Fibroblast of the conjunctiva (primary cell): ENCODE measurements at regions not wholly inside any gene's neighbourhood (a gene's known extent, or its start where the extent isn't known, plus 50 kb on each side); places are given as distances from the start of the nearest gene placed in this dataset.

Source experiments
- DNase-seq: peaks from one replicate; pipeline ENCODE4 v3.0.0-alpha.2; 2010; ENCODE audit warnings: low read depth

- no peak for DNase-seq
These were observed 197.8 kb upstream of the SORCS1 start for GRCh38 chr10:107362306-107362705.

DNA sequence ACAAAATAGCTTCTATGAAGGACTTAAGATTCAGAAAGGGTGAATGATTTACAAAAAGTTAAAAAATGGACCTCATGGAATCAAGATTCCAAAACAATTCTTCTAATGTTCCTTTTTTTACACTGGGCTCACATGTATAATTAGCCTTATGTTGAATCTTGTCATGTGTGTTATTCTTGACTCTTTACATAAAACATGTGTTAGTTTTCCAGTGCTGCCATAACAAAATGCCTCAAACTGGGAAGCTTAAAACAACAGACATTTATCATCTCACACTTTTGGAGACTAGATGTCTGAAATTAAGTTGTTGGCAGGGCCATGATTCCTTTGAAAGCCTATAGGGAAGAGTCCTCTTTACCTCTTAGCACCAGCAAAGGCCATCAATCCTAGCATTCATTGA is 192.5 kb upstream of the SORCS1 start:
- no peak for DNase-seq

DNA sequence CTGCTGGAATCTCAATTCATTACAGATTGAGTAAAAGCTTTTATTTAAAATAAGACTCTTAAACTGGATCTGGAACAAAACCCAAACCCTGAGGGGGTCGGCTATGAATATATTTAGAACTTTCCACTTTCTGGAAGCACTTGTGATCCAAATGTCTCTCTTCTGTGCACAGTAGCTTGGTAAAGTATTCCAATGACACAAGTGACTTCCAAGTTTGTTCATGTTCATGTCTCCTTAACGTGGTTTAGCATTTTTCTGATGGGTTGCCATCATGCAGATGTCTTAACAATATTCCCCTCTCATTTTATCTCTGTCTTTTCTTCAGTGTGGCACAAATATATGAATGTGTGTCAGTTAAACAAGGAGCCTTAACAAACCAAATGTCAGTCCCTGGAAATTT is 191.9 kb upstream of the SORCS1 start:
- DNase-seq = no peak

DNA sequence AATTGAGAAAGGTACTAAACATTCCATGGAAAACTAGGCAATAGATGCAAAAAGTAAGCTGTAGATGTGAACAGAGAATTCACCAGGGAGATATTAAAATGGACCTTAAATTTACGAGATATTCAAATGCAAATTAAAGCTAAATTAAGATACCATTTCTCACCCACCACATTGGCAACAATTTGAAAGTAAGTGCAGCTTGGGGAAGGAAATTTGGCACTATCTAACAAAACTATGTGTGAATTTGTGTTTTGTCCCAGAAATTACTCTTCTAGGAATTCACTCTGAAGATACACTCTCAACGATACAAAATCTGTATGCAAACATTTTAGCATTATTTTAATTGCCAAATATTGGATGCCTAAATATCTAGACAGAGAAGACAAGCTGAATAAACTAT is 178.2 kb upstream of the SORCS1 start:
- no peak for DNase-seq

DNA sequence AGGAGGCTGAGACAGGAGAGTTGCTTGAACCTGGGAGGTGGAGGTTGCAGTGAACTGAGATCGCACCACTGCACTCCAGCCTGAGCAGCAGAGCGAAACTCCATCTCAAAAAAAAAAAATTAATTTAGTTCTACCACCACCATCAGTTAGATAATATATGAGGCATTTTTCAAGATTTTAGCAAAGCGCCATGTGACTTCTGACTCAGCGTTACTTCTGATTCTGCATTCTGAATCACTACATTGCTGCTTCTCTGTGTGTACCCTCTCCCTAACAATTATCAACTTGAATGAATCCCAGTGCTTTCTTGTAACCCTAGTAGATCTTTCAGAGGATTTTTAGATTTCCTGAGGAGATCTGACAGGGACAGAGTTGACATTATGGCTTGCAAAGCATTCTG is 176.8 kb upstream of the SORCS1 start:
- DNase-seq = no peak

DNA sequence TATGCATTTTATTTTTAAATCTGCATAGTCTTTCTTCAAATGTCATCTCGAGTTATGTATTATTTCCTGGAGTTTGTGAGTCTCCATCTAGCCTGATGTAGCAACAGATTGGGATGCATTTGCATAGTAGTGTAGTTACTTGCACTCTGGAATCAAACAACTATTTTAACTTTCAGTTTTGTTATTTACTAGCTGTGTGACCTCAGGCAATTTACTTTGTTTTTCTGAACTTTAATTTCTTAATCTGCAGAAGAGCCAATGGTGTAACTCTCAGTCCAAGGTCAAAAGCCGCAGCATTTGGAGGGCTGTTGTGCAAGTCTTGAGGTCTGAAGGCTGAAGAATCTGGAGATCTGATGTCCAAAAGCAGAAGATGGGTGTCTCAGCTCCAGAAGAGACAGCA is 175.8 kb upstream of the SORCS1 start:
- DNase-seq = no peak

DNA sequence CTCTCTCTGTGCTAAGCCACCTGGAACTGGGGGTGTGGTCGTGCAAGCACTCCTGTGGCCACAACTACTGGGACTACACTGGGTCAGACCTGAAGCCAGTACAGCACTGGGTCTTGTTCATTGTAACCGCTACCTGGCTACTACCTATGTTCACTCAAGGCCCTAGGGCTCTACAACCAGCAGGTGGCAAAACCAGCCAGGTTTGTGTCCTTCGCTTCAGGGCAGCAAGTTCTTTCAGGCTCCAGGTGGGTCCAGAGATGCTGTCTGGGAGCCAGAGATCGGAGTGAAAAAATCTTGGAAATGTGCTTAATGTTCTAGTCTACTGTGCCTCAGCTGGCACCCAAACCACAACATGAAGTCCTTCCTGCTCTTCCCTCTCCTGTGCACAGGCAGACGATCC is 171.6 kb upstream of the SORCS1 start:
- DNase-seq = no peak

- no peak for DNase-seq
These were observed 153.1 kb upstream of the SORCS1 start for GRCh38 chr10:107317592-107317991.

- no peak for DNase-seq
These were observed 138.7 kb upstream of the SORCS1 start for GRCh38 chr10:107303203-107303602.

DNA sequence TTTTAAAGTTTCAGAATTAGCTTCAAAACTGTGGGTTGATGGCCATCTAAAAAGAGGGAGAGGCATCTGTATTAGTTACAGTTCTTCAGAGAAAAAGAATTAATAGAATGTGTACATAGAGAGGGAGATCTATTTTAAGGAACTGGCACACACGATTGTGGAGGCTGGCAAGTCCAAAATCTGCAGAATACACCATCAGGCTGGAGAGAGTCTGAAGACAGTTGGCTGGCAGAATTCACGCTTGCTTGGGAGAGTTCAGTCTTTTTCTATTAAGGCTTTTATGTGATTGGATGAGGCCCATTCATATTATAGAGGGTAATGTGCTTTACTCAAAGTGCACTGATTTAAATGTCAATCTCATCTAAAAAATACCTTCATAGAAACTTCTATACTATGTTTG is 135.1 kb upstream of the SORCS1 start:
- DNase-seq = no peak

DNA sequence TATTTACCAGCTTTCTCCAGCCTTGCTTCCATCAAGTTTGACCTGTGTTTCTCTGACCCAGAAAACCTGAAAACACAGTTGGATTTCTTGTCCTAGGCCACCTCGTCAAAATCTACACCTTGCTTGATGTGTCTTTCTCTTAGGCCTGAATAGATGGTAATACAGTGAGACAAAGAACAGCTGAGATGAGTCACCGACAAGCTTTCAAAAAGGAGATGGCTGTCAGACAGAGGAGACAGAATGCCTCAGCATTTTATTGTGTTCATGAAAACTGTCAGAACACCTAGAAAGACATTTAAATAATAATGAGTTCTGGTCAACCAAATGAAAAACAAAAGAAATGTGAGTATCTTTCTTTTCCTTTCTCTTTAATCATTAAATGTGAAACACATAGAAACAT is 119.7 kb upstream of the SORCS1 start:
- no peak for DNase-seq

- no peak for DNase-seq
These were observed 115.8 kb upstream of the SORCS1 start for GRCh38 chr10:107280293-107280692.

GRCh38 chr10:107277591-107277990 is 113.1 kb upstream of the SORCS1 start:
- DNase-seq = no peak

DNA sequence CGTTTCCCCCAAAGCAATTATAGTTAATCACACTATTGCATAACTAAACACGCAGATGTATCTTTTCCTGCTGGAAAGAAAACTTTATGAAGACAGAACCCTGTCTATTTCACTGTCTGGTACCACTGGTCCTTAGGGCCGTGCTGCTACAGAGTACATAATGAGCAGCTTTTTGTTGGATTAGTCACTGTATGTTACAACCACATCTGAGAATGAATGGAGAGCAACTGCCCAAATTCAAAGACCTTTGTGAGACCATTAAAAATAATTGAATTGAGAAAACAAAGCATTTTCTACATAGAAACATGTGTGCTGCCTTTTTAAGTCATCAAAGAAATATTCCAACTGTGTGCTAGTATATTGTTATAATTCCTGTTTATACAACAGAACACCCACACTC is 111.3 kb upstream of the SORCS1 start:
- DNase-seq = no peak

DNA sequence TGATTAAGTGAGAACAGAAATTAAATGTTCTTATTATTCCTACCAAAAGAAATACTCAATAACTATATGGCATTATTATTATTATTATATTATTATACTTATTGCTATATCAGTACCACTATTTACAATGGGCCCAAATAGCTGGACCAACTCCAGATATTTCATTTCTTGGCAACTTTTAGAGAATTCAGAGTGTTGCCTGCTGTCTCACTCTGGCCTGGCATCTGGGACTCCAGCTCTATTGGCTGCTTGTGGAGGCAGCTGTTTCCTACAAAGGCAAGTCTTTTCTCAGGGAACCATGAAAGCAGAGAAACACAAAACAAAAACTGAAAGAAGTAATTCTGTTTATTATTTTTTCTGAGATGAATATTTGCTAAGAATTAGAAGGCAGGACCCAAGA is 105.1 kb upstream of the SORCS1 start:
- DNase-seq = no peak

DNA sequence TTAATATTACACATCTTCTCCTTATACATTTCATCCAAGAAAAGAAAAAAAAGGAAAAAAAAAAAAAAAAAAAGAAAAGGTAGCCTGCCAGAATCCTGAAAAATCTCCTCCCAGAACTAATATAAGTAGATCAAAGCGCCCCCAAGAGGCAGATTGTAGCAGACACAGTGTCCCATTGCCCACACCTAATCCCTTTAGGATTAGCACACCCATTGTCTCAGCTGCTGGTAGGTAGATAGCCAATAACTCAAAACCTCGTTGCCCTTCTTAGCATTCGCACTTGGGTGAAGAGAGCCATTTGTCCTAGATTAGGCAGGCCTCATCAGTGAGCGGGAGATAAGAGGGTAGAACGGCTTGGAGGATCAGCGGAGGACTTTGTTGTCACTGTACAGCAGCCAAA is 100.2 kb upstream of the SORCS1 start:
- DNase-seq = no peak

DNA sequence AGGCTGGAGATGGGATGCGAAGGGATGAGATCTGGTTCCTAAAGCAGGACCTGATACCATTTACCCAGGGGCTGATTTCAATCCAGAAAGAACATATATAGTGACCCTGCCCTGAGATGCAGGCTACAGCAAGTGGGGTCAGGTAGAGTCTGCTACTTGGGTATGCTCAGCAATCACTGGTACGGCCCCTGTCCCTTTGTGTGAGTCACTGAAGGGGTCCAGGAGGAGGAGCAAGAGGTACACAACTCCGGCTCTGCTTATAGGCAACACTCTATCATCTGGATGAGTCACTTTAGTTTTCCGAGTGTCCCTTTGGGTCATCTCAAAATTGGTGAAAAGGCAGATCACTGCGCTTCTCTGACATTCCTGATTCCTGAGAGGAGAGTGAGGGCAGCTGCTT is 79.6 kb upstream of the SORCS1 start:
- no peak for DNase-seq

- no peak for DNase-seq
These were observed 73.8 kb upstream of the SORCS1 start for GRCh38 chr10:107238275-107238674.

DNA sequence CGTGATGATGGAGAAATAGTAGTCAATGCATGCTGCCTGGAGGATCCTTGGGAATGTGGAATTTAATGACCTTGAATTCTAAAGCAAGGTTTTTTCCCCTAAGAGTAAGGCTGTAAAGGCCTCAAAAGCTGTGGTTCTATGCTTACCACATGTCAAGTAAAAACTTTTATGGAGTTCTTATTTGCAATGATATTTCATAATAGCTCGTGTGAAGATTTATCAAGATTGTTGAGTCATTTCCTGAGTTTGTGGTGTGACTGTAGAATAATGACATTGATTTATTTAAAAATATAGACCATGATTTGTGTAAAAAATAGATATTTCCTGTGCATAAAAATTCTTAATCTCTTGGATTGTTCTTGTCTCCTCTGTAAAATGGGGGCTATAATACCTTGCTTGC is 67.5 kb upstream of the SORCS1 start:
- DNase-seq = no peak

DNA sequence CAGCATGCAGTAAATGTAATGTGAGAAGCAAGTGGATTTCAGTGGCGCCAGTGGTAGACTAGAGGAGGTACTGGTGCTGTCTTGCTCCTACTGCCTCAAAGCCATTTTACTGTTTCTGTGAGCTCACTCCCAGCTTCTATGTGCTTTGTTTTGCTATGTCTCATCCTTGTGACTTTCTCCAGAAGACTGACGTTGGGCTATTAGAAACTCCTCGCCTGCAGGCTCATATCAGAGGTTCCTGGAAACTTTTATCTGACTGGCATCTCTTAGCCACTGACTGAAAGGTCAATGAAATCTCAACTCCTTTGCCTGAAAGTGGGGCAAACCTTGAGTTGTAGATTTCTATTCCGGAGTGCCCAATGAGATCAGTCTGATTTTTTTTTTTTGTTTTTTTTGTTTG is 66.4 kb upstream of the SORCS1 start:
- DNase-seq = no peak

- DNase-seq = no peak
These were observed 51.2 kb upstream of the SORCS1 start for GRCh38 chr10:107215681-107216080.
